SKM-1 treated with dmso at 0.1 percent for 144 hours (cell line): ENCODE measurements at regions not wholly inside any gene's neighbourhood (a gene's known extent, or its start where the extent isn't known, plus 50 kb on each side); places are given as distances from the start of the nearest gene placed in this dataset.

ENCODE experiments used
- DNase-seq: peaks from one replicate; lab custom pipeline; 2025; ENCODE audit not compliant: unreplicated experiment; lab: John Stamatoyannopoulos, UW

GRCh38 chr9:4435197-4435596 lies 55.1 kb upstream of the SLC1A1 start:
- DNase-seq: no peak

DNA sequence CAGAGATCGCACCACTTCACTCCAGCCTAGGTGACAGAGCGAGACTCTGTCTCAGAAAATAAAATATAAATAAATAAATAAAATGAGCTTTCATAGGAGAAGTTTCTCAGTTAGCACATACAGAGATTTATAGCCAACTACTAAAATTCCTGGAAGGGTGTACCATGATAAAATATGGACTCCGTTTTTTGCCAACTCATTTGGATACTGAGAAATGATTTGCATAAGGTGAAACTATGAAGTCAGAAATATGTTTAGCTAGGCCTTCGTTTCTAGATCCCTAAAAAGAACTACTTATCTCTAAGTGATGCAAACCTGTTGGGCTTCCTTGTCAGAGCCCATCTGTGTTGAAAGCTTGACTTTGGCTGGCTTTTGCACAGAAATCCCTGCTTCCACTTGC lies 56.9 kb upstream of the SLC1A1 start:
- no peak for DNase-seq

DNA sequence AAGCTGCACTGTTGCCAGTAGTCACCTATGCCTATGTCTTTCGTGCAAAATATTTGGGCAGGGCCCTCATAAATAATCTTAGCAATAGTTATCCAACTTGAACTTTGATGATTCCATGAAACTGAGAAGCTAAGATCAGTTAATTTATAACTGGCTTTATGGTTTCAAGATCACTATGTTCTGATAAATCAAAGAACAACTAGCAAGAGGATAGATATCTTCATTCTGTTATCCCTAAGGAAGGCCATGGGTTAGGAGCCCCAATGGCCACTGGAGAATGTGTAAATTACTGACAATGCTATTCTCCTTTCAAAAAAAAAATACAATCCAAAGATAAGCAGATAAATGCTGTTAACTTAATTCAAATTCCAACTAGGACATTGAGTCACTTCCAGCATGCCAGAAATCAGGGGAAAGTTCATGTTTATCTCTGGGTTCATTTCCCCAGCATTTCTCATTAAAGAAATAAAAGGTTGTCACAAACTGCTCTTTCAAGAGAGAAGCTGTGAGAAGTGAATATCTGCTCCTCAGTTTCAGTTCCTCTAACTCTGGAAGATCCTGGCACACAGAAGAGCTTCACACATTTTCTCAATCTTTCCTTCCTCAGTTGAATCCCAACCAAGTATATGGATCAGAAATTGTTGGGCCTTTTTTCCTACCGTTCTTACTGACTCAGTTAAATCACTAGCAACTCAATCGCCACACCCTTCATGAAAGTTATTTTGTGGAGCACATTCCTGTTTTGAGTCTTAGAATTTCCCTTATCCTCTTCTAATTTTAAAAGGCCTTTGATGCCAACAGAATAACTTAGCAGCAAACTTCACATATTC lies 59.6 kb upstream of the SLC1A1 start:
- peak; percentile 26 for DNase-seq

GRCh38 chr9:4425319-4426045 lies 64.8 kb upstream of the SLC1A1 start:
- DNase-seq: no peak

DNA sequence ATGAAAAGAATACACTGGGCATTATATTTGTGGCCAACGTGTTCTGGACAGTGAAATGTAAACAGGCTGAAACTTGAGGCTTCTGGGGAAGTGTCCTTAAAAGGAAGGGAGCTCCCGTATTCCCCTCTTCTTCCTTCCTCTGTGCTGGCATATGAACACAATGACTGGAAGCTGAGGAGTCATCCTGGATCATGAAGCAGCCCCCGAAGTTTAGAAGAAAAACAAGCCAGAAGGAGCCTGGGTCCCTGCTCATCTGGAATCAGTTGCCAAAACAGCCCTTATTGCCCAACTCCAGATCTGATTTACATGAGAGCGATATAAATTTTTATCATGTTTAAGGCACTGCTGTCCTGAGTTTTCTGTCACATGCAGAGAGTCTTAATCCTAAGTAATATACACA lies 65.4 kb upstream of the SLC1A1 start:
- DNase-seq: no peak

- DNase-seq: no peak
Observed at GRCh38 chr9:4424038-4424437, 66.2 kb upstream of the SLC1A1 start.

DNA sequence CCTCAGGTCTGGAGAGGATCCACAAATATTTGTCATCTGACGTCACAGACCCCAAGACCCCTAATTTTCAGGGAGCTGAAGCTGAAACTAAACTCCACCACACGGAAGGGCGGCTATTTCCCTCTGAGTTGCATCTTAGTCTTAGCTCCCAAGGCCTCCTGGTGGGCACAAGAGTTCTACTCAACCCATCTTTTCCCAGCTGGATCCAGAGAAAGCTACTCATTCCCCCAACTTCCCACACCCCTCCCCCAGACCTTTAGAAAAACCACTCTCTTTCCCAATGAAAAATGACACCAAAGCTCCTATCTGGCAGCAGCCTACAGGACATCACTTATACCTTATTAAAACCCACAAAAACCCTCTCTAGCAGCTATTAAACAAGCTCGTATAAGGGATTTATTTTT lies 67.1 kb upstream of the SLC1A1 start:
- DNase-seq: no peak

- DNase-seq: no peak
Observed at GRCh38 chr9:4422495-4422894, 67.8 kb upstream of the SLC1A1 start.

DNA sequence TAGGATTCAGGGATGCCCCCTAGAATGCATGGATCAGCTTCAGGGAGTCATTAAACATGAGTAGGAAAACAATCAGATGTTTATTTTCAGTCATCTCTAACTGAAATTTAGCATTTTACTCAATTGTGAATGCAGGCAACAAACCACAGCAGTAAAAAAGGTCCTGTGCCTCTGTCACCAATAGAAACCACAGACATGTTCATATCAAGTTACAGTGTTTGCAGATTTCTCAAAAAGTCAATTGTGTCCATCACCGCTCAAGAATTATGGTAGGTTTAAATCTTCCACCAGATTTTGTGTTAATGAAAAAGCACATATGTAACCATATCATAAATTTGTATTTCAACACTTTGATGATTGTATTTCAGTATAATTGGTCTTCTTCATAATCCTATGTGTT lies 68.4 kb upstream of the SLC1A1 start:
- no peak for DNase-seq

DNA sequence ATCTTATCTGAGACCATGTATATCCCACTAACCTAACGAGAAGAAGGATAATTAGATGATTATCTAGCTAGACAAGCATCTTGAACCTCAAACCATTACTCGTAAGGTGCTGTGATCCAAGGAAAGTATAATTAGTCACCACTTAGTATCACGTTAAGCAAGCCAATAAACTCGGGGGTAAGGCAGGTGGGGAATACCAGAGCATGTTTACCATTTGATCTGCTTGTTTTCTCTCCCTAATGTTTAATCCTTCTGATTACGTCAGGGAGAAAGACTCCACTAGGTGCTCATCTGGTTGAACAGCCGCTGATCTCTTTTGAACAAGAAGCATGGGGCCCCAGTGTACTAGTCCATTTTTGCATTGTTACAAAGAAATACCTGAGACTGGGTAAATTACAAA lies 69.9 kb upstream of the SLC1A1 start:
- DNase-seq: no peak

GRCh38 chr9:4417578-4418325 lies 72.5 kb upstream of the SLC1A1 start:
- DNase-seq: no peak

DNA sequence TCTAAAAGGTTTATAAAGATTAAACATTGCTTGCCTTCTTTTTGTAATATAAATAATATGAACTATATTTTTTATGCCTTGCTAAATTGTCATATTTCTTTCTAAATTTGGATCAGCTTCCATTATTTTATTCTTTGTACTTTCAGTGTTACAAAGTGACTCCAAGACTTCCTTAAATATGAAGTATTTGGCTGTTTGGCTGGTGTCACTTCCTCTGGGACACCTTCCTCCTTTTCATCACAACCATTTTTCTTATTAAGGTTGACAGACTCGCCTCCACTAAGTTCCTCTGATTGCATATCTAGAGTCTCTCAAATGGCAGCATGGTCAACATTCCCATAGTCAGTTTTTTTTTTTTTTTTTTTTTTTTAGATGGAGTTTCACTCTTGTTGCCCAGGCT lies 73.8 kb upstream of the SLC1A1 start:
- DNase-seq: peak; percentile 24

DNA sequence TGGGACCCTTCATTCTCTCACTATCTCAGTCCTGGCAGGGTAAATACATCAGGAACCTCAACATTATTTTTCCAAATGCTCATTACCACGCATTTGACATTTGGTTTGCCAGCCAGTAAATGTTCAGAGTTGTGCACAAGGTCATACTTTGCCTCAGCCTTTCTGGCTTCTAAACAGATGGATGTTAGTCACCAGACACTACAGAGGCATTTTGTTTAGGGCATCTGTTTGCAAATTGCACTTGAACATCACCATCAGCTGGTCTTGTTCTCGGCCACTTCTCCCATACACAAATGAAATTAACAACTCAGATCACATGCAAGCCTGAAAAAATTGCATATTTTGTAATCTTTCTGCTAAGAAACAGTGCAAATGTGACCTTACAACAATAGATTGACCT lies 75.0 kb upstream of the SLC1A1 start:
- DNase-seq: no peak

DNA sequence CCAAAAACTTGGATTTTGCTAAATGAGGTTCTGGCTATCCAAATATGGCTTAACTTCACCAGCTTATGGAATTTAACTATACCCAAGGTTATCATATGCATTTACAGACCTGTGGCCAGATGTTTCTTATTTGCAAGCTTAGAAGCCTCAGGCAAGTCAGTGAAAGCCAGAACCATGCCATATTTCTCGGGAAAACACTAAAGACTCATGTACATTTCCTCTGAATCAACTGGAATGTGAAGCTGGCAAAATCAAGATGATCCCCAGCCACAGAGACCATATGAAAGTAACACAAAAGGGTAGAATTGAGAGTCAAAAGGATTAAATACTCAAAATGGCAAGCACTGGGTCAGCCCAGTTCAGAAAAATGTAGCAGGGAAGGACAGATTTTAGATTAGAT lies 76.4 kb upstream of the SLC1A1 start:
- no peak for DNase-seq

DNA sequence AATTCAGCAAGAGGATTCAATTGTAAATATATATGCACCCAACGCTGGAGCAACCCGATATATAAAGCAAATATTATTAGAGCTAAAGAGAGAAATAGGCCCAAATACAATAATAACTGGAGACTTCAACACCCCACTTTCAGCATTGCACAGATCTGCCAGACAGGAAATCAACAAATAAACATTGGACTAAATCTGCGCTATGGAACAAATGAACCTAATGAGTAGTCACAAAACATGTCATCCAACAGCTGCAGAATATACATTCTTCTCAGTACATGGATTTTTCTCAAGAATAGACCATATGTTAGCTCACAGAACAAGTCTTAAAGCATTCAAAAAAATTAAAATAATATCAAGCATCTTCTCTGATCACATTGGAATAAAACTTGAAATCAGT lies 86.1 kb upstream of the SLC1A1 start:
- DNase-seq: no peak

DNA sequence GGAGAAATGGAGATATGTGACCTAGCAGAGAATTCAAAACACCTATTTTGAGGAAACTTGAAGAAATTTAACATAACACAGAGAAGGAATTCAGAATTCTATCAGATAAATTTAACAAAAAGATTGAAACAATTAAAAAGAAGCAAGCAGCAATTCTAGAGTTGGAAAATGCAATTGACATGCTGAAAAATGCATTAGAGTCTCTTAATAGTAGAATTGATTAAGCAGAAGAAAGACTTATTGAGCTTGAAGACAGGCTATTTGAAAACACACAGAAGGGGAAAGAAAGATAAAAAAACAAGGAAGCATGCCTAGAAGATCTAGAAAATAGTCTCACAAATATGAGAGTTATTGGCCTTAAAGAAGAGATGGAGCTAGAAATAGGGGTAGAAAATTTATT lies 87.8 kb upstream of the SLC1A1 start:
- no peak for DNase-seq

GRCh38 chr9:4400731-4401130 lies 89.5 kb upstream of the SLC1A1 start:
- DNase-seq: no peak

- DNase-seq: no peak
Observed at GRCh38 chr9:4397917-4398316, 92.4 kb upstream of the SLC1A1 start.

GRCh38 chr9:4393806-4394523 lies 94.1 kb upstream of the GLIS3 start:
- DNase-seq: no peak

DNA sequence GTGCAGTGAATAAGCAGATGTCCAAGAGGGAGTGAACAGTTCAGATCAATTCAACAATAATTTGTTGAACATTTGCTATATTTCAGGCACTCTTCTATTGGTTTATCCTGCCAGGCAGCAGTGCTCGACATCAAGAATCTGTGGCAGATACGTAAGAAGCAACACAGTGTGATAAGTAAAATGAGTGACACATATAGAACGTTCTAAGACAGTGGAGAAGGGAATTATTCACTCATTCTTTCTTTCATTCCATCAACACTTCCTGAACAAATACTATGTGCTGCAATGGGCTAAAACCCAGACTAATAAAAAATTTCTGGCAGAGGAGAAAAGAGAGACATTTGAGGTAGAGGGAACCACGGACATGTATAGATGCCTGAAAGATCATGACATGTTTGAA lies 89.9 kb upstream of the GLIS3 start:
- no peak for DNase-seq

DNA sequence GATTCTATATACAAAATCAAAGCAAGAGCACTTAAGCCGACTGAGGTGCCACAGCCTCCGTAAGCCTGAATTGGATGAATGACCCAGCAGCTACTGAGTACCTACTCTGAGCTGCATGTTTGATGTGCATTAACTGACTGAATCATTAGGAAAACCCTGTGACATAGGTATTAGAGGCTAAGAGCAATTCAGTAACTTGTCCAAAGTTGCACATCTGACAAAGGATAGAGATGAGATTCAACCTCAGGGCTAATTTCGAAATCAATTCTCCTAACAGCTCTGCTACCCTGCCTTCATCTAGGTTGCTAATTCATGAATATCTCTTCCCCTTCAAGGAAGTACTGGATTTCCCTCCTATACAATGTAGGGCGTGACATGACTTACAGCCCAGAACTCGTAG lies 89.1 kb upstream of the GLIS3 start:
- DNase-seq: no peak
